SK-MEL-5 (cell line): ENCODE measurements at regions not wholly inside any gene's neighbourhood (a gene's known extent, or its start where the extent isn't known, plus 50 kb on each side); places are given as distances from the start of the nearest gene placed in this dataset.
"Not testable (repeated sequence)": the region's sequence is repeated elsewhere in the genome, so short reads cannot be mapped to it uniquely, and the experiment has no call there.

ENCODE experiments used
- DNase-seq: peaks from one replicate; pipeline ENCODE4 v3.0.0-alpha.2; 2016; ENCODE audit warnings: low read depth, low spot score
- in situ Hi-C: cut with HindIII; loops from 2 replicates; pipeline ENCODE4 v1.10.0; 2016; ENCODE audit warnings: low sequenced_read_pairs, high pct_unique_total_duplicates, low pct_unique_long_range_greater_than_20kb

- no peak for DNase-seq
- in situ Hi-C loops, result no loop called here
These were observed 61.5 kb downstream of the PRDM13 start for GRCh38 chr6:99668036-99668705.

DNA sequence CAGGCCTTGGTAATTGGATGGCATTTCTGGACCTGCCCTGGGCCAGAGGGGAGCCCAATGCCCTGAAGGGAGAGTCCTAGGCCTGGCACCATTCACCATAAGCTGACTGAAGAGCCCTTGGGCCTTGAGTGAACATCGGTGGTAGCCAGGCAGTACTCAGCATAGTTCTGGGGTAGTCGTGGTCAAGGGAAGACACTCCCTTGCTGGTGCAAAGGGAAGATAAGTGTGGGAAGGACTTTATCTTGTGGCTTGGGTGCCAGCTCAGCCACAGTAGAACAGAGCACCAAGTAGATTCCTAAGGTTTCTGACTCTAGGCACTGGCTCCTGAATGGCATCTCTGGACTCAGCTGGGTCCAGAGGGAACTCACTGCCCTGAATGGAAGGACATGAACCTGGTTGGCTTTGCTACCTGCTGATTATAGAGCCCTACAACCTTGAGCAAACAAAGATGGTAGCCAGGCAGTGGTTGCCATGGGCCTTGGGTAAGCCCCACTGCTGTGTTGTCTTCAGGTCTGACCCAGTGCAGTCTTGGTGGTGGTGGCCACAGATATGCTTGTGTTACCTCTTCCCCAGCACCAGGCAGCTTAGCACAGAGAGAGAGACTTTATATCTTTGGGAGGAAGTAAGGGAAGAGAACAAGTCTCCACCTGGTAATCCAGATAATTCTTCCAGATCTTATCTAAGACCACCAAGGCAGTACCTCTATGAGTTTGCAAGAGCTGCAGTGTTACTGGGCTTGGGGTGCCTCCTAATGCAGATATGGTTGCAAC, 83.5 kb downstream of the PRDM13 start:
- in situ Hi-C loops, result no loop called here
- no peak for DNase-seq

- in situ Hi-C loops, DNase-seq: not testable (repeated sequence)
These were observed 95.7 kb downstream of the PRDM13 start for GRCh38 chr6:99702287-99702686.

GRCh38 chr6:99709062-99709461, 102.4 kb downstream of the PRDM13 start:
- no peak for DNase-seq
- in situ Hi-C loops, result no loop called here

- peak; percentile 21 for DNase-seq
- in situ Hi-C loops, result no loop called here
These were observed 104.7 kb downstream of the PRDM13 start for GRCh38 chr6:99711302-99711701.

DNA sequence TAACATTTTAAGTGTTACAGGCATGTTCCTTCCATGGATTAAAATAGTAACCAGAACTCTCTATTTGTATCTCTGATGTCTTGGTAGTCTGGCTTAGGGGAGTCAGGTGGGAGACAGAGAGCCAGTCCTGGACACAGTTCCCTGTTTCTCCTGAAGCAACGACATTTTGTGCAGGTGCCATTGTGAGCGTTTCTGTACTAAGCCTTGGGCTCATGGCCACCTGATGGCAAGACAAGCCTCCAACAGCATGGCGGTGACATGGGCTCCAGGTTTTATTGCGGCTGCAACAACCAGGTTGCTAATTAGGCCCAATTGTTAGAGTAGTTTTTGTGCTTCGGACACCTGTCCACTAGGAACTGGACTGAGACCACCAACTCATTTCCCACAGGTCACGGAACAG, 105.3 kb downstream of the PRDM13 start:
- DNase-seq, result no peak
- in situ Hi-C loops, result no loop called here

DNA sequence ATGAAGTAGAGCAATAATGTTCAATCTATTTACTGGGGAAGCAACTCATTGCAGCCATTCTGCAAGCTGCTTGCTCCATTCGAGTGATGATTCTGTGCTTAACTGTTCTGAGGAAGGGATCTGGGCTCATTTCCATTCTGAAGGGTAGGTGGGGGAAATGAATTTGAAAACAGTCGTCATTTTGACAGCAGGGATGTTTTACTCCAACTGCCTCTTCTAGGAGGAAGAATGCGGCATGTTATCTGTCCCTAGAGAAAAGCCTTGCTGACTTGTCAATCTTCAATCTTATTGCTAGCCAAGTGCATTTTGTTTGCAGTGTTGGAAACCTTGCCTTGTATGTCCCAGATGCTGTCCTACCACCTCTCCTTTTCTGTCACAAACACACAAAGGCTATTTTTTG, 105.9 kb downstream of the PRDM13 start:
- in situ Hi-C loops, result no loop called here
- DNase-seq, result no peak

GRCh38 chr6:99722043-99722442, 115.4 kb downstream of the PRDM13 start:
- in situ Hi-C loops, DNase-seq: not testable (repeated sequence)

DNA sequence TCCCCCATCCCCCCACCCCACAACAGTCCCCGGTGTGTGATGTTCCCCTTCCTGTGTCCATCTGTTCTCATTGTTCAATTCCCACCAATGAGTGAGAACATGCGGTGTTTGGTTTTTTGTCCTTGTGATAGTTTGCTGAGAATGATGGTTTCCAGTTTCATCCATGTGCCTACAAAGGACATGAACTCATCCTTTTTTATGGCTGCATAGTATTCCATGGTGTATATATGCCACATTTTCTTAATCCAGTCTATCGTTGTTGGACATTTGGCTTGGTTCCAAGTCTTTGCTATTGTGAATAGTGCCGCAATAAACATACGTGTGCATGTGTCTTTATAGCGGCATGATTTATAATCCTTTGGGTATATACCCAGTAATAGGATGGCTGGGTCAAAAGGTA, 123.6 kb downstream of the PRDM13 start:
- in situ Hi-C loops, DNase-seq: not testable (repeated sequence)

- in situ Hi-C loops, result no loop called here
- peak; percentile 29 for DNase-seq
These were observed 129.7 kb downstream of the PRDM13 start for GRCh38 chr6:99736302-99736701.

GRCh38 chr6:99739526-99739925, 132.9 kb downstream of the PRDM13 start:
- peak; percentile 3 for DNase-seq
- in situ Hi-C loops, result no loop called here

GRCh38 chr6:99741092-99741491, 134.5 kb downstream of the PRDM13 start:
- in situ Hi-C loops, result no loop called here

GRCh38 chr6:99743647-99744046, 137.0 kb downstream of the PRDM13 start:
- no peak for DNase-seq
- in situ Hi-C loops, result no loop called here

More at GRCh38 chr6:99741092-99741491, 134.5 kb downstream of the PRDM13 start:
- no peak for DNase-seq

DNA sequence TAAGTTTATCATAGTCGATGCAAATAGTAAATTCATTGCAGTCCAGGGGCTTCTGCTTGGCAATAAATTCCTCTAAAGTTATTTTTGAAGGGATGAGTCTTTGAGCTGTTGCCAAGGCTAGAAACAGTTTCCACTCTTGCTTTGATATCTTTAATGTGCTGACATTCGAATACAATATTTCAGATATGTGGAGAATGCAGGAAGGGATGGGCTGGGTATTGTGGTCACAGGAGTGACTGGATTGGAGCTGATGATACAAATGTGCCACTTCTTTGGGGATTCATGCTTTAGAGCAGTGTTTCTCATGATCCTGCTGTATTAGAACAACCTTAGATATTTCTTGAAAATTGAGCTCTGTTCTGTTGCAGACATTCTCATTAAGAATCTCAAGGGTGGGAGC, 139.0 kb downstream of the PRDM13 start:
- in situ Hi-C loops, result no loop called here
- DNase-seq, result no peak

GRCh38 chr6:99746261-99746895, 139.7 kb downstream of the PRDM13 start:
- DNase-seq, result peak; percentile 87
- in situ Hi-C loops, result no loop called here

- in situ Hi-C loops, result no loop called here
- DNase-seq, result no peak
These were observed 155.1 kb downstream of the PRDM13 start for GRCh38 chr6:99761711-99762110.

DNA sequence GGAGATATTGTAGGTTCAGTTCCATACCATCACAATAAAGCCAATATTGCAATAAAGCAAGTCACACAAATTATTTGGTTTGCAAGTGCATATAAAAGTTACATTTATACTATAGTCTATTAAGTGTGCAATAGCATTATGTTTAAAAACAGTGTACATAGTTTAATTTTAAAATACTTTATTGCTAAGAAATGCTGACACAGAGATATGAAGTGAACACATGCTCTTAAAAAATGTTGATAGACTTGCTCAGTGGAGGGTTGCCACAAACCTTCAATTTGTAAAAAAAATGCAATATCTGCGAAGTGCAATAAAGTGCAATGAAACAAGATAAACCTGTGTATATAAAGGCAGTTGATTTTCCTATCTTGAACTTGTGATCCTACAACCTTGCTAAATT, 161.5 kb downstream of the PRDM13 start:
- in situ Hi-C loops, result no loop called here
- DNase-seq, result no peak

GRCh38 chr6:99779631-99780555, 173.3 kb downstream of the PRDM13 start:
- in situ Hi-C loops, result no loop called here
- no peak for DNase-seq
